PC-3 (cell line): ENCODE measurements at regions not wholly inside any gene's neighbourhood (a gene's known extent, or its start where the extent isn't known, plus 50 kb on each side); places are given as distances from the start of the nearest gene placed in this dataset.

ENCODE experiments used
- ATAC-seq: fragments of 200-7000 bp; cut with Tn5 transposase; 2 replicates; pipeline ENCODE4 v1.9.1; 2020; ENCODE audit warnings: mild to moderate bottlenecking, moderate library complexity
- BruUV-seq: library from RNA; stranded (reverse); fragments of 400-500 nt; replicated peaks from 2 replicates; lab custom pipeline; 2021; lab: Mats Ljungman, UMichigan
- CTCF ChIA-PET: fragments of 300-600 bp; sonication (Branson Sonifier 250); formaldehyde crosslinking; loops from one replicate; lab custom pipeline; 2022; ENCODE audit warnings: antibody characterized with exemption; lab: Charles Lee
- POLR2A ChIA-PET: fragments of 300-600 bp; sonication (Branson Sonifier 250); formaldehyde crosslinking; loops from one replicate; lab custom pipeline; 2022; ENCODE audit warnings: antibody characterized with exemption; ENCODE audit not compliant: unreplicated experiment; lab: Charles Lee
- DNase-seq: peaks from one replicate; pipeline ENCODE4 v3.0.0-alpha.2; 2015
- H2AFZ ChIP-seq: fragments of 300-600 bp; sonication (generic); 2 replicates; pipeline ENCODE4 v1.6.0; 2016; ENCODE audit warnings: antibody characterized with exemption, low read length
- H3F3A ChIP-seq: fragments of 300-600 bp; sonication (generic); one replicate; pipeline ENCODE4 v1.6.0; 2017; ENCODE audit warnings: antibody characterized with exemption, low read length, control low read depth, mild to moderate bottlenecking; ENCODE audit not compliant: unreplicated experiment
- H3K27ac ChIP-seq: fragments of 300-600 bp; sonication (generic); 2 replicates; pipeline ENCODE4 v1.5.1; 2016; ENCODE audit warnings: mild to moderate bottlenecking, low read length
- H3K27me3 ChIP-seq: fragments of 300-600 bp; sonication (generic); 2 replicates; pipeline ENCODE4 v1.6.1; 2016; ENCODE audit warnings: low read length, mixed read lengths
- H3K36me3 ChIP-seq: fragments of 300-600 bp; sonication (generic); 2 replicates; pipeline ENCODE4 v1.6.1; 2016; ENCODE audit warnings: low read depth, mixed run types, low read length, mixed read lengths
- H3K4me1 ChIP-seq: fragments of 300-600 bp; sonication (generic); 2 replicates; pipeline ENCODE4 v1.5.1; 2016; ENCODE audit warnings: low read length; ENCODE audit not compliant: insufficient read depth
- H3K4me2 ChIP-seq: fragments of 300-600 bp; sonication (generic); 2 replicates; pipeline ENCODE4 v1.6.0; 2016; ENCODE audit warnings: low read length
- H3K4me3 ChIP-seq: fragments of 300-600 bp; sonication (generic); 2 replicates; pipeline ENCODE4 v1.5.1; 2016; ENCODE audit warnings: mild to moderate bottlenecking, low read length, mixed read lengths
- H3K79me2 ChIP-seq: fragments of 300-600 bp; sonication (generic); 2 replicates; pipeline ENCODE4 v1.6.1; 2017; ENCODE audit warnings: low read length, mixed read lengths
- H3K9ac ChIP-seq: fragments of 300-600 bp; sonication (generic); 2 replicates; pipeline ENCODE4 v1.6.0; 2016; ENCODE audit warnings: mild to moderate bottlenecking, low read length
- H3K9me2 ChIP-seq: fragments of 300-600 bp; sonication (generic); replicated peaks from 2 replicates; pipeline ENCODE4 v1.6.1; 2016; ENCODE audit warnings: mixed run types, low read length, mixed read lengths
- H3K9me3 ChIP-seq: fragments of 300-600 bp; sonication (generic); 2 replicates; pipeline ENCODE4 v1.6.1; 2016; ENCODE audit warnings: low read length, mixed read lengths
- H4K20me1 ChIP-seq: fragments of 300-600 bp; sonication (generic); 2 replicates; pipeline ENCODE4 v1.6.1; 2016; ENCODE audit warnings: low read length, mixed read lengths
- EZH2 ChIP-seq: fragments of 300-600 bp; sonication (generic); IDR thresholded peaks from one replicate; pipeline ENCODE4 v1.6.1; 2017; ENCODE audit warnings: antibody characterized with exemption, mild to moderate bottlenecking, low read length; ENCODE audit not compliant: unreplicated experiment
- EZH2phosphoT487 ChIP-seq: fragments of 300-600 bp; sonication (generic); IDR thresholded peaks from 2 replicates; pipeline ENCODE4 v1.6.1; 2018; ENCODE audit warnings: mild to moderate bottlenecking, antibody characterized with exemption, low read length, borderline replicate concordance
- intact Hi-C: fragments of 100-400 bp; cut with micrococcal nuclease; formaldehyde crosslinking; loops from 2 replicates; pipeline ENCODE4 v1.9.0; 2023
- TF ChIP-seq, protein P1 (sequence below): fragments of 300-600 bp; sonication (generic); conservative IDR thresholded peaks from 2 replicates; pipeline ENCODE4 v1.5.1; 2017; ENCODE audit warnings: antibody characterized with exemption, low read depth, mild to moderate bottlenecking, low read length

DNA sequence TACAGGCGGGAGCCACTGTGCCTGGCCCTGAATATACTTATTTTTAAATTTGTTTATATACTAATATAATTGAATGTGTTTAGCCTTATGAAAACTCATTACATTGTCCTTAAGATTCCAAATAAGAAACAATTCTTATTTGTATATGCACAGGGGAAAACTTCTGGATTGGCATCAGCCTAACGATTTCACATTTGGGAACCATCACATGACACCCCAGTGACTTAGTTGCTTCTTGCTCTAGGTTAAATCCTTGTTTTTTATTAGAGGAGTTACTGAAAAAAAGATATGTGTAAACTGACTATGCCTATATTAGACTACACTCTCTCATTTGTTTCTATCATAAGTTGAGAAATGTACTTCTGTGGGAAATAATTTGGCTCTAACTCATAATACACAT, 520.2 kb downstream of the SPRY1 start:
- H3K4me3 ChIP-seq: no peak overlapping the region
- H3K79me2 ChIP-seq: no peaks in the 10 kb centered on the region
- no peaks in the 10 kb centered on the region for H4K20me1 ChIP-seq
- H3K9ac ChIP-seq: no peak overlapping the region
- intact Hi-C loops: no loop called here
- CTCF ChIA-PET: no interaction called here
- no peaks in the 10 kb centered on the region for H3K9me2 ChIP-seq
- no peaks in the 10 kb centered on the region for H3K4me1 ChIP-seq
- no peak overlapping the region for H3K27ac ChIP-seq
- H3K9me3 ChIP-seq: no peaks in the 10 kb centered on the region
- no peaks in the 10 kb centered on the region for H3F3A ChIP-seq
- H2AFZ ChIP-seq: no peak overlapping the region
- ATAC-seq: no peak
- DNase-seq: no peak
- POLR2A ChIA-PET: no interaction called here
- no peak overlapping the region for H3K4me2 ChIP-seq
- no TSS peak for BruUV-seq
- no peaks in the 10 kb centered on the region for H3K27me3 ChIP-seq
- TF ChIP-seq EZH2phosphoT487 (no peak), EZH2 (no peak)
- TF ChIP-seq, protein P1, sequence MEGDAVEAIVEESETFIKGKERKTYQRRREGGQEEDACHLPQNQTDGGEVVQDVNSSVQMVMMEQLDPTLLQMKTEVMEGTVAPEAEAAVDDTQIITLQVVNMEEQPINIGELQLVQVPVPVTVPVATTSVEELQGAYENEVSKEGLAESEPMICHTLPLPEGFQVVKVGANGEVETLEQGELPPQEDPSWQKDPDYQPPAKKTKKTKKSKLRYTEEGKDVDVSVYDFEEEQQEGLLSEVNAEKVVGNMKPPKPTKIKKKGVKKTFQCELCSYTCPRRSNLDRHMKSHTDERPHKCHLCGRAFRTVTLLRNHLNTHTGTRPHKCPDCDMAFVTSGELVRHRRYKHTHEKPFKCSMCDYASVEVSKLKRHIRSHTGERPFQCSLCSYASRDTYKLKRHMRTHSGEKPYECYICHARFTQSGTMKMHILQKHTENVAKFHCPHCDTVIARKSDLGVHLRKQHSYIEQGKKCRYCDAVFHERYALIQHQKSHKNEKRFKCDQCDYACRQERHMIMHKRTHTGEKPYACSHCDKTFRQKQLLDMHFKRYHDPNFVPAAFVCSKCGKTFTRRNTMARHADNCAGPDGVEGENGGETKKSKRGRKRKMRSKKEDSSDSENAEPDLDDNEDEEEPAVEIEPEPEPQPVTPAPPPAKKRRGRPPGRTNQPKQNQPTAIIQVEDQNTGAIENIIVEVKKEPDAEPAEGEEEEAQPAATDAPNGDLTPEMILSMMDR: no peak
- no peaks in the 10 kb centered on the region for H3K36me3 ChIP-seq

DNA sequence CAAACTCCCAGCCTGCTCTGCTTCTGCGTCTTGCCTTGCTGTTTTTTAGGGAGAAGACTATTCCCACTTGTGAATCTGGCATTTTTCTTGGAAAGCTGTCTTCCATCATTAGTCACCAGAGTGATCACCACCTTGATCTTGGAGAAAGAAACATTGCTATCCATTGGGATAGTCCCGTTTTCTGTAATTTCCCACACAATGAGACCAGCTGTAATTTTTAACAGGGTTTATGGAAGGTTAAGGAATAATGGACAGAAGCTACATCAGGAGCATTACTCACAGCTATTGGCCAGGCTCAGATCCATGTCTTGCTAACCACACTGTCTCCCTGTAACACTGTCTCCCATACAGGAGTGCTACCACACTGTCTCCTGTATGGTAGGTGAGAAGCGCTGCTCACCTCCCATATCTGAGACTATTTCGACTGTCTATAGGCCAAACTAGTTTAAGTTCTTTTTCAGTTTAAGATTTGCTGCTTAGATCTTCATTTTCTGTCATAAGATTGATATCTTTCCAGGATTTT, 523.0 kb downstream of the SPRY1 start:
- H3F3A ChIP-seq: no peaks in the 10 kb centered on the region
- DNase-seq (no peak), ATAC-seq (no peak)
- H3K36me3 ChIP-seq: no peaks in the 10 kb centered on the region
- H3K9me2 ChIP-seq: no peaks in the 10 kb centered on the region
- intact Hi-C loops: no loop called here
- no peaks in the 10 kb centered on the region for H3K27me3 ChIP-seq
- no peaks in the 10 kb centered on the region for H3K9me3 ChIP-seq
- H3K4me1 ChIP-seq: no peaks in the 10 kb centered on the region
- H3K4me3 ChIP-seq: no peak overlapping the region
- no TSS peak for BruUV-seq
- POLR2A ChIA-PET: no interaction called here
- no peaks in the 10 kb centered on the region for H4K20me1 ChIP-seq
- no peak overlapping the region for H3K9ac ChIP-seq
- TF ChIP-seq, protein P1: no peak
- TF ChIP-seq EZH2: no peak
- no peak for TF ChIP-seq EZH2phosphoT487
- CTCF ChIA-PET: no interaction called here
- no peak overlapping the region for H3K4me2 ChIP-seq
- H3K79me2 ChIP-seq: no peaks in the 10 kb centered on the region
- H3K27ac ChIP-seq: no peak overlapping the region
- H2AFZ ChIP-seq: no peak overlapping the region

DNA sequence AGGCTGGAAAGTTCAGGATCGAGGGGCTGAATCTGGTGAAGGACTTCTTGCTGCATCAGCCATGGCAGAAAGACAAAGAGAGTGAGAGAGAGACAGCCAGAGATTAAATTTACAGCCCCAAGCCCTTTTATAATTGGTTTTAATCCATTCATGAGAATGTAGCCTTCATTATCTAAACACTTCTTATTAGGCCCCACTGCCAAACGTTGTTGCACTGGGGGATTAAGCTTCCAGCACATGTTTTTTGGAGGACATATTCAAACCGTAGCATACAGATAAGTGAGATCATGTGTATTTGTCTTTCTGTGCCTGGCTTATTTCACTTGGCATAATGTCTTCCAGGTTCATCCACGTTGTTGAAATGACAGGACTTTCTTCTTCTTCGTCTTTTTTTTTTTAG, 524.7 kb downstream of the SPRY1 start:
- Histone ChIP-seq H3K4me1 (no peaks in the 10 kb centered on the region), H3K79me2 (no peaks in the 10 kb centered on the region), H3K27me3 (no peaks in the 10 kb centered on the region), H3K9me3 (no peaks in the 10 kb centered on the region), H3K27ac (no peak overlapping the region), H3K9ac (no peak overlapping the region), H3K9me2 (no peaks in the 10 kb centered on the region), H2AFZ (no peak overlapping the region), H3K4me3 (no peak overlapping the region), H3K4me2 (no peak overlapping the region), H3K36me3 (no peaks in the 10 kb centered on the region), H3F3A (no peaks in the 10 kb centered on the region), H4K20me1 (no peaks in the 10 kb centered on the region)
- CTCF ChIA-PET: no interaction called here
- intact Hi-C loops: no loop called here
- DNase-seq (no peak), ATAC-seq (no peak)
- no peak for TF ChIP-seq EZH2
- no peak for TF ChIP-seq EZH2phosphoT487
- TF ChIP-seq, protein P1: no peak
- BruUV-seq: no TSS peak
- POLR2A ChIA-PET: no interaction called here
